Transverse colon (tissue), 4 donors: ENCODE measurements at regions not wholly inside any gene's neighbourhood (a gene's known extent, or its start where the extent isn't known, plus 50 kb on each side); places are given as distances from the start of the nearest gene placed in this dataset.

Experiments used
- CTCF ChIP-seq, 5 experiments: fragments of 200-600 bp in 3 of 5; fragments of 450-650 bp in 2 of 5; sonication (generic) in 3 of 5; IDR thresholded peaks; 1 replicate in 2 of 5; 2 replicates in 3 of 5; pipeline ENCODE4 v1.5.1; 2016 to 2017; ENCODE audit warnings: antibody characterized with exemption in 5 of 5, inconsistent platforms in 3 of 5, mild to moderate bottlenecking in 2 of 5, moderate library complexity in 1 of 5
- POLR2A ChIP-seq: fragments of 450-650 bp; IDR thresholded peaks from one replicate; pipeline ENCODE4 v1.6.1; 2016; ENCODE audit warnings: antibody characterized with exemption, mild to moderate bottlenecking, moderate library complexity
- POLR2AphosphoS5 ChIP-seq, 3 donors: sonication (generic); formaldehyde crosslinking; IDR thresholded peaks; one replicate each; pipeline ENCODE4 v1.6.1; 2016; ENCODE audit warnings: antibody characterized with exemption in 3 of 3

- TF ChIP-seq CTCF (IDR thresholded peaks at IDR 0.05) (no peak), POLR2AphosphoS5 (IDR thresholded peaks at IDR 0.05) (no peak), POLR2A (no peak)
These were observed 122.5 kb upstream of the TSC22D2 start for GRCh38 chr3:150285601-150286000.
